Heart left ventricle (tissue), 13 donors: ENCODE measurements at regions not wholly inside any gene's neighbourhood (a gene's known extent, or its start where the extent isn't known, plus 50 kb on each side); places are given as distances from the start of the nearest gene placed in this dataset.

Experiments
- CTCF ChIP-seq, 12 donors: fragments of 200-600 bp; sonication (generic) in 4 of 12; IDR thresholded peaks; one replicate each; pipeline versions ENCODE4 v1.5.0 to v1.8.0; 2018 to 2022; ENCODE audit warnings: antibody characterized with exemption in 12 of 12, mild to moderate bottlenecking in 5 of 12
- POLR2A ChIP-seq, 2 donors: fragments of 450-650 bp; IDR thresholded peaks; one replicate each; pipeline ENCODE4 v1.6.1; 2017; ENCODE audit warnings: antibody characterized with exemption in 2 of 2, mild to moderate bottlenecking in 2 of 2, moderate library complexity in 2 of 2
- donor health status: ischemic (EF 13 %, LVEDD 7.1; RV severe dilation, severe dysfunction).
- donor health status: DM: no; HTN: yes; CAD: no.
- donor health status: DM: no; HTN: no; CAD: no.
- donor health status: ischemic (EF 25% LVEDD 6.9; RV normal size, moderate dysfunction).
- donor health status: ischemic (EF 25% LVEDD 5.7; RV mildly dilated, moderate dysfunction).
- donor health status: ischemic (EF 35%, LVEDD 5.7; RV mildly dilated, moderate dysfunction).
- donor health status: nonischemic (EF 11% LVEDD 7.7; RV severe dilation, severe dysfunction).
- donor health status: DM: yes; HTN: yes; CAD: no.
- donor health status: PGD.
- donor health status: ischemic (EF 29% LVEDD 5.4; RV normal size, mild dysfunction).
- donor health status: nonischemic (EF 23%, LVEDD 6.1; RV moderate dilation, normal function).

- TF ChIP-seq POLR2A (IDR thresholded peaks at IDR 0.05) (no peak), CTCF (IDR thresholded peaks at IDR 0.05) (no peak)
Observed at GRCh38 chr1:239025997-239026694, 360.2 kb upstream of the CHRM3 start.
